Left lung (tissue), 4 donors: ENCODE measurements at regions not wholly inside any gene's neighbourhood (a gene's known extent, or its start where the extent isn't known, plus 50 kb on each side); places are given as distances from the start of the nearest gene placed in this dataset.

Experiments used
- ATAC-seq: fragments of 200-7000 bp; cut with Tn5 transposase; one replicate; pipeline ENCODE4 v1.9.1; 2020; ENCODE audit warnings: moderate library complexity
- DNase-seq, 4 donors: peaks; one replicate each; pipeline ENCODE4 v3.0.0-alpha.2; 2013 to 2020
- H3K27ac ChIP-seq, 2 donors: fragments of 200-600 bp; sonication (generic) in 1 of 2; one replicate each; pipeline versions ENCODE4 v1.5.0 to v1.8.0; 2020 to 2021
- H3K27me3 ChIP-seq, 2 donors: fragments of 200-600 bp; sonication (generic) in 1 of 2; one replicate each; pipeline versions ENCODE4 v1.5.0 to v1.8.0; 2020 to 2021
- H3K36me3 ChIP-seq, 2 donors: fragments of 200-600 bp; sonication (generic) in 1 of 2; one replicate each; pipeline versions ENCODE4 v1.5.0 to v1.8.0; 2020 to 2021
- H3K4me1 ChIP-seq, 2 donors: fragments of 200-600 bp; one replicate each; pipeline ENCODE4 v1.8.0; 2021
- H3K4me3 ChIP-seq, 2 donors: fragments of 200-600 bp; sonication (generic) in 1 of 2; one replicate each; pipeline versions ENCODE4 v1.5.0 to v1.8.0; 2020 to 2021; ENCODE audit warnings: mild to moderate bottlenecking in 1 of 2
- H3K9me3 ChIP-seq, 2 donors: fragments of 200-600 bp; sonication (generic) in 1 of 2; one replicate each; pipeline versions ENCODE4 v1.5.0 to v1.8.0; 2020 to 2021
- CTCF ChIP-seq, 2 donors: fragments of 200-600 bp; sonication (generic) in 1 of 2; IDR thresholded peaks; one replicate each; pipeline versions ENCODE4 v1.5.0 to v1.8.0; 2021; ENCODE audit warnings: antibody characterized with exemption in 2 of 2
- intact Hi-C, 2 donors: fragments of 100-400 bp; cut with DNase I; formaldehyde crosslinking; loops; one replicate each; pipeline versions ENCODE4 v1.11.2 to v1.14.2; 2022
- donor health status: DM: no; HTN: yes; CAD: no.
- donor health status: DM: no; HTN: no; CAD: no.

GRCh38 chr9:108579757-108580439, 275.9 kb downstream of the ACTL7B start:
- ATAC-seq (no peak), DNase-seq (no peak)
- Histone ChIP-seq H3K9me3 (no peaks in the 10 kb centered on the region), H3K36me3 (no peaks in the 10 kb centered on the region), H3K4me3 (no peak overlapping the region), H3K4me1 (no peaks in the 10 kb centered on the region), H3K27ac (no peak overlapping the region), H3K27me3 (no peaks in the 10 kb centered on the region)
- intact Hi-C loops = no loop called here
- no peak for TF ChIP-seq CTCF (IDR thresholded peaks at IDR 0.05)

- H3K36me3 ChIP-seq = no peaks in the 10 kb centered on the region
- H3K4me1 ChIP-seq = no peaks in the 10 kb centered on the region
- no peak overlapping the region for H3K27ac ChIP-seq
- DNase-seq = no peak
- H3K4me3 ChIP-seq = no peak overlapping the region
- intact Hi-C loops = no loop called here
- TF ChIP-seq CTCF (IDR thresholded peaks at IDR 0.05) = no peak
- no peaks in the 10 kb centered on the region for H3K27me3 ChIP-seq
- no peaks in the 10 kb centered on the region for H3K9me3 ChIP-seq
- no peak for ATAC-seq
Observed at GRCh38 chr9:108575276-108575675, 280.5 kb downstream of the ACTL7B start.

DNA sequence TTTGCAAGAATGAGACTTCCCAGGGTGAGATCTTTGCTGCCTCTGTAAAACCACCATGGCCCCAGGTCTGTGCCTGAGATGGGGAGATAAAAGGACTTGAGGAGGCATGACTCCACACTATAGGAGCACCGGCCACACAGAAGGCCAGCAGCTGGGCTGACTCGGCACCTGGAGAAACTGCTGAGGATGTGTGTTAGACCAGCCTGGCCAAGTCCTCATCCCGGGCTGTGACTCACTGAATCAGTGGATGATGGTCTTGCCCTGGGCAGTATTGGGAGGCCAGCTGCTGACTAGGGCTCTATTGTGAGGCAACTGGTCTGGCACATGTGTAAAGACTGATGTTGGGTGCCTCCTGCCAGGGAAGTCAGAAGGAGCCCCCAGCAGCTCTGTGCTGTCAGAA, 286.2 kb downstream of the ACTL7B start:
- H3K27me3 ChIP-seq = no peaks in the 10 kb centered on the region
- intact Hi-C loops = no loop called here
- ATAC-seq = peak; percentile 22
- peak in 1 of 4 donors; percentile 54 for DNase-seq
- H3K4me1 ChIP-seq = no peaks in the 10 kb centered on the region
- no peak overlapping the region for H3K4me3 ChIP-seq
- H3K27ac ChIP-seq = no peak overlapping the region
- H3K9me3 ChIP-seq = no peaks in the 10 kb centered on the region
- TF ChIP-seq CTCF (IDR thresholded peaks at IDR 0.05) = no peak
- H3K36me3 ChIP-seq = no peaks in the 10 kb centered on the region

GRCh38 chr9:108568093-108568492, 287.7 kb downstream of the ACTL7B start:
- Histone ChIP-seq H3K9me3 (no peaks in the 10 kb centered on the region), H3K27ac (no peak overlapping the region), H3K4me3 (no peak overlapping the region), H3K4me1 (no peaks in the 10 kb centered on the region), H3K27me3 (no peaks in the 10 kb centered on the region), H3K36me3 (no peaks in the 10 kb centered on the region)
- intact Hi-C loops = no loop called here
- DNase-seq (no peak), ATAC-seq (no peak)
- TF ChIP-seq CTCF (IDR thresholded peaks at IDR 0.05) = no peak

- H3K4me3 ChIP-seq = no peak overlapping the region
- no peaks in the 10 kb centered on the region for H3K9me3 ChIP-seq
- no peak for DNase-seq
- no peaks in the 10 kb centered on the region for H3K36me3 ChIP-seq
- no peak for ATAC-seq
- H3K4me1 ChIP-seq = no peaks in the 10 kb centered on the region
- H3K27ac ChIP-seq = no peak overlapping the region
- intact Hi-C loops = no loop called here
- no peaks in the 10 kb centered on the region for H3K27me3 ChIP-seq
- TF ChIP-seq CTCF (IDR thresholded peaks at IDR 0.05) = no peak
Observed at GRCh38 chr9:108567571-108567970, 288.2 kb downstream of the ACTL7B start.
